ENCODE measurements at regions not wholly inside any gene's neighbourhood (a gene's known extent, or its start where the extent isn't known, plus 50 kb on each side); places are given as distances from the start of the nearest gene placed in this dataset.

- no peak for DNase-seq
These were observed 141.1 kb downstream of the RCN1 start for GRCh38 chr11:32231909-32232493.

GRCh38 chr11:32232516-32232915 lies 141.6 kb downstream of the RCN1 start:
- H3K36me3 ChIP-seq = no peaks in the 10 kb centered on the region
- intact Hi-C loops (cut with DNase I) = no loop called here
- no peak overlapping the region for H3K4me3 ChIP-seq
- WGBS (ENCODE audit: insufficient coverage, low coverage, low lambda C conversion rate, missing lambda C conversion rate) = 77% methylated on average over 4 of the region's 4 CpGs
- no peak for TF ChIP-seq CTCF (IDR thresholded peaks at IDR 0.05)
- TF ChIP-seq POLR2A (IDR thresholded peaks at IDR 0.05) = no peak
- DNase-seq (no peak), ATAC-seq (no peak)
- H3K4me1 ChIP-seq = no peaks in the 10 kb centered on the region
- no peak overlapping the region for H3K27ac ChIP-seq
- H3K27me3 ChIP-seq = no peaks in the 10 kb centered on the region
- no peaks in the 10 kb centered on the region for H3K9me3 ChIP-seq

More at GRCh38 chr11:32231909-32232493, 141.1 kb downstream of the RCN1 start:
- no peaks in the 10 kb centered on the region for H3K27me3 ChIP-seq
- ATAC-seq = peak in 3 of 4 donors; percentile 40 to 62 (median 52)
- H3K9me3 ChIP-seq = no peaks in the 10 kb centered on the region
- H3K4me3 ChIP-seq = no peak overlapping the region
- H3K36me3 ChIP-seq = no peaks in the 10 kb centered on the region
- H3K4me1 ChIP-seq = no peaks in the 10 kb centered on the region
- 40% methylated on average over 3 of the region's 3 CpGs for WGBS (ENCODE audit: insufficient coverage, low coverage, low lambda C conversion rate, missing lambda C conversion rate)
- TF ChIP-seq CTCF (IDR thresholded peaks at IDR 0.05) (peak in 3 of 4 donors; percentile 33 to 62 (median 39)), POLR2A (IDR thresholded peaks at IDR 0.05) (no peak)
- intact Hi-C loops (cut with DNase I) = no loop called here
- H3K27ac ChIP-seq = no peak overlapping the region

GRCh38 chr11:32233276-32233675 lies 142.4 kb downstream of the RCN1 start:
- intact Hi-C loops (cut with DNase I) = no loop called here
- ATAC-seq (no peak), DNase-seq (no peak)
- H3K4me3 ChIP-seq = no peak overlapping the region
- no peak overlapping the region for H3K27ac ChIP-seq
- H3K4me1 ChIP-seq = no peaks in the 10 kb centered on the region
- TF ChIP-seq CTCF (IDR thresholded peaks at IDR 0.05) (no peak), POLR2A (IDR thresholded peaks at IDR 0.05) (no peak)
- WGBS (ENCODE audit: insufficient coverage, low coverage, low lambda C conversion rate, missing lambda C conversion rate) = 69% methylated on average over 4 of the region's 4 CpGs
- no peaks in the 10 kb centered on the region for H3K36me3 ChIP-seq
- H3K9me3 ChIP-seq = no peaks in the 10 kb centered on the region
- no peaks in the 10 kb centered on the region for H3K27me3 ChIP-seq

GRCh38 chr11:32233928-32234327 lies 143.1 kb downstream of the RCN1 start:
- no peaks in the 10 kb centered on the region for H3K27me3 ChIP-seq
- DNase-seq = no peak
- no peaks in the 10 kb centered on the region for H3K36me3 ChIP-seq
- ATAC-seq = no peak
- intact Hi-C loops (cut with DNase I) = no loop called here
- no peaks in the 10 kb centered on the region for H3K4me1 ChIP-seq
- TF ChIP-seq POLR2A (IDR thresholded peaks at IDR 0.05) (no peak), CTCF (IDR thresholded peaks at IDR 0.05) (no peak)
- WGBS (ENCODE audit: insufficient coverage, low coverage, low lambda C conversion rate, missing lambda C conversion rate) = 13% methylated on average over 2 of the region's 2 CpGs
- H3K9me3 ChIP-seq = no peaks in the 10 kb centered on the region
- H3K27ac ChIP-seq = no peak overlapping the region
- H3K4me3 ChIP-seq = no peak overlapping the region

- no peak for ATAC-seq
- Histone ChIP-seq H3K27ac (no peak overlapping the region), H3K27me3 (no peaks in the 10 kb centered on the region), H3K9me3 (no peaks in the 10 kb centered on the region), H3K4me3 (no peak overlapping the region), H3K4me1 (no peaks in the 10 kb centered on the region), H3K36me3 (no peaks in the 10 kb centered on the region)
- DNase-seq = no peak
- TF ChIP-seq POLR2A (IDR thresholded peaks at IDR 0.05) = no peak
- no peak for TF ChIP-seq CTCF (IDR thresholded peaks at IDR 0.05)
- intact Hi-C loops (cut with DNase I) = no loop called here
These were observed 153.6 kb downstream of the RCN1 start for GRCh38 chr11:32244453-32244852.
